ENCODE measurements at regions not wholly inside any gene's neighbourhood (a gene's known extent, or its start where the extent isn't known, plus 50 kb on each side); places are given as distances from the start of the nearest gene placed in this dataset.

DNA sequence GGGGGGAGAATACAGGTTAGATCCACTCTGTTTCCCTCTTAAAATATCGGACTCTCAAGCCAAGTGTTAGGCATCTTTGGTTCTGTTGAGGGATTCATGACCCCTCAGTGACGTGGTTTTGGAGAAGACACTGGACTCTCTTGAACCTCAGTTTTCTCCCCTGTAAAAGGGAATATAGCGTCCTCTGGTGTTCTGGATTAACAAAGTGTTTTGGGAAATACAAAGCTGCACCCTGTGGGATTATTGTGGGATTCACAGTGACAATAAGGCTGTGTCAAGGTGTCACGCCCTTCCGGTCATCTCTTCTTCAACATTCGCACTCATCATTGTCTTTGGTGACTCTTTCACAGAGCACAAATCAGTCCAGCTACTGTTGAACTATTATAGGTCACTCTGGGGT lies 139.0 kb downstream of the IRX1 start:
- Histone ChIP-seq H3K4me3 (replicated peaks; ENCODE audit: insufficient read depth, low read length) (no peak overlapping the region), H3K27ac (replicated peaks) (no peak overlapping the region), H3K27me3 (ENCODE audit: insufficient read depth, poor library complexity, severe bottlenecking) (no peaks in the 10 kb centered on the region)
- no peak for DNase-seq (ENCODE audit: low read depth in 1 of 2, low spot score in 1 of 2)
- TF ChIP-seq, protein P1, sequence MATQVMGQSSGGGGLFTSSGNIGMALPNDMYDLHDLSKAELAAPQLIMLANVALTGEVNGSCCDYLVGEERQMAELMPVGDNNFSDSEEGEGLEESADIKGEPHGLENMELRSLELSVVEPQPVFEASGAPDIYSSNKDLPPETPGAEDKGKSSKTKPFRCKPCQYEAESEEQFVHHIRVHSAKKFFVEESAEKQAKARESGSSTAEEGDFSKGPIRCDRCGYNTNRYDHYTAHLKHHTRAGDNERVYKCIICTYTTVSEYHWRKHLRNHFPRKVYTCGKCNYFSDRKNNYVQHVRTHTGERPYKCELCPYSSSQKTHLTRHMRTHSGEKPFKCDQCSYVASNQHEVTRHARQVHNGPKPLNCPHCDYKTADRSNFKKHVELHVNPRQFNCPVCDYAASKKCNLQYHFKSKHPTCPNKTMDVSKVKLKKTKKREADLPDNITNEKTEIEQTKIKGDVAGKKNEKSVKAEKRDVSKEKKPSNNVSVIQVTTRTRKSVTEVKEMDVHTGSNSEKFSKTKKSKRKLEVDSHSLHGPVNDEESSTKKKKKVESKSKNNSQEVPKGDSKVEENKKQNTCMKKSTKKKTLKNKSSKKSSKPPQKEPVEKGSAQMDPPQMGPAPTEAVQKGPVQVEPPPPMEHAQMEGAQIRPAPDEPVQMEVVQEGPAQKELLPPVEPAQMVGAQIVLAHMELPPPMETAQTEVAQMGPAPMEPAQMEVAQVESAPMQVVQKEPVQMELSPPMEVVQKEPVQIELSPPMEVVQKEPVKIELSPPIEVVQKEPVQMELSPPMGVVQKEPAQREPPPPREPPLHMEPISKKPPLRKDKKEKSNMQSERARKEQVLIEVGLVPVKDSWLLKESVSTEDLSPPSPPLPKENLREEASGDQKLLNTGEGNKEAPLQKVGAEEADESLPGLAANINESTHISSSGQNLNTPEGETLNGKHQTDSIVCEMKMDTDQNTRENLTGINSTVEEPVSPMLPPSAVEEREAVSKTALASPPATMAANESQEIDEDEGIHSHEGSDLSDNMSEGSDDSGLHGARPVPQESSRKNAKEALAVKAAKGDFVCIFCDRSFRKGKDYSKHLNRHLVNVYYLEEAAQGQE (IDR thresholded peaks at IDR 0.05; ENCODE audit: insufficient replicate concordance, low read depth) = no peak
- TF ChIP-seq, protein P2, sequence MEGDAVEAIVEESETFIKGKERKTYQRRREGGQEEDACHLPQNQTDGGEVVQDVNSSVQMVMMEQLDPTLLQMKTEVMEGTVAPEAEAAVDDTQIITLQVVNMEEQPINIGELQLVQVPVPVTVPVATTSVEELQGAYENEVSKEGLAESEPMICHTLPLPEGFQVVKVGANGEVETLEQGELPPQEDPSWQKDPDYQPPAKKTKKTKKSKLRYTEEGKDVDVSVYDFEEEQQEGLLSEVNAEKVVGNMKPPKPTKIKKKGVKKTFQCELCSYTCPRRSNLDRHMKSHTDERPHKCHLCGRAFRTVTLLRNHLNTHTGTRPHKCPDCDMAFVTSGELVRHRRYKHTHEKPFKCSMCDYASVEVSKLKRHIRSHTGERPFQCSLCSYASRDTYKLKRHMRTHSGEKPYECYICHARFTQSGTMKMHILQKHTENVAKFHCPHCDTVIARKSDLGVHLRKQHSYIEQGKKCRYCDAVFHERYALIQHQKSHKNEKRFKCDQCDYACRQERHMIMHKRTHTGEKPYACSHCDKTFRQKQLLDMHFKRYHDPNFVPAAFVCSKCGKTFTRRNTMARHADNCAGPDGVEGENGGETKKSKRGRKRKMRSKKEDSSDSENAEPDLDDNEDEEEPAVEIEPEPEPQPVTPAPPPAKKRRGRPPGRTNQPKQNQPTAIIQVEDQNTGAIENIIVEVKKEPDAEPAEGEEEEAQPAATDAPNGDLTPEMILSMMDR (IDR thresholded peaks at IDR 0.05; ENCODE audit: insufficient read depth, low read length) = no peak
- no peak for TF ChIP-seq SPI1 (IDR thresholded peaks at IDR 0.05; ENCODE audit: borderline replicate concordance, low read depth)

DNA sequence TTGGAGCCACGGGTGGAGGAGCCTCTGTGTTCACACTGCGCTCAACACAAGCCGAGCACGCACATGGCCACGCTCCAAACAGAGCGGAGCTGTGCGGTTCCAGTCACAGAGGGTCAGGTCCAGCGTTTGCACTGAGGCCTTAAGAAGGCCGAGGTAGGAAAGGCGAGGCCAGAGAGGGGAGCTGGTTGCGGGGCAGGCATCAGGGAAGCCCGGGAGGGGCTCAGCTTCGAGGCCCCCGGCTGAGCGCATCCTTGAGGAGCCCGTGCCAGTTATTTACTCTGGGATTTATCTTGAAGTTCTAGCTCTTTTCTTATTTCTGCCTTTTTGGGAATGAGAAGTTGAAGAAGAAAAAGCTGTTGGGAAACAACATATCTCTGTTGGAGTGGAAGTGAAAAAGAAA lies 140.8 kb downstream of the IRX1 start:
- H3K27me3 ChIP-seq (ENCODE audit: insufficient read depth, poor library complexity, severe bottlenecking) = no peaks in the 10 kb centered on the region
- no peak for DNase-seq (ENCODE audit: low read depth in 1 of 2, low spot score in 1 of 2)
- H3K4me3 ChIP-seq (replicated peaks; ENCODE audit: insufficient read depth, low read length) = no peak overlapping the region
- TF ChIP-seq, protein P1 (IDR thresholded peaks at IDR 0.05; ENCODE audit: insufficient replicate concordance, low read depth) = no peak
- no peak for TF ChIP-seq GABPA (IDR thresholded peaks at IDR 0.05; ENCODE audit: low read depth)
- no peak for TF ChIP-seq POLR2AphosphoS5 (IDR thresholded peaks at IDR 0.05; ENCODE audit: low read depth)
- TF ChIP-seq, protein P2 (IDR thresholded peaks at IDR 0.05; ENCODE audit: insufficient read depth, low read length) = no peak
- no peak for TF ChIP-seq SPI1 (IDR thresholded peaks at IDR 0.05; ENCODE audit: borderline replicate concordance, low read depth)
- H3K27ac ChIP-seq (replicated peaks) = no peak overlapping the region

DNA sequence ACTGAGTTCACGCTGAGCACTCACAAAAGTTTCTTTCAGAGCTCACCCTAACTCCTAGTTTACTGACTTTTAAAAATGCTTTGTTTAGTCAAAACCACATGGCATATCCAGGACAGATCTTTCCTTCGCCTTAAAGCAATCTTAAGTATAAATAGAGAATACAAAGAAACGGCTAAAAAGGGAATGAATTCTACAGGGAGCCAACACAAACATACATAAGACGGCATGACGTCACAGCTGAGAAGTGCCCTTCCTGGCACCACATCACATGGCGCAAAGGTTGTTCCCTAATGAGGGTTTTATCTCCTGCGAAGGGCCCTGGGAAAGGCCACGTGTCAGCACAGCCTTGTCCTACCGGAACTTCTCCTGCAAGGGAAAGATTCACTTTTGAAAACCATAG lies 141.3 kb downstream of the IRX1 start:
- no peak for TF ChIP-seq GABPA (IDR thresholded peaks at IDR 0.05; ENCODE audit: low read depth)
- TF ChIP-seq, protein P1 (IDR thresholded peaks at IDR 0.05; ENCODE audit: insufficient replicate concordance, low read depth) = no peak
- TF ChIP-seq SPI1 (IDR thresholded peaks at IDR 0.05; ENCODE audit: borderline replicate concordance, low read depth) = no peak
- no peak for TF ChIP-seq POLR2AphosphoS5 (IDR thresholded peaks at IDR 0.05; ENCODE audit: low read depth)
- TF ChIP-seq, protein P2 (IDR thresholded peaks at IDR 0.05; ENCODE audit: insufficient read depth, low read length) = no peak
- Histone ChIP-seq H3K27me3 (ENCODE audit: insufficient read depth, poor library complexity, severe bottlenecking) (no peaks in the 10 kb centered on the region), H3K4me3 (replicated peaks; ENCODE audit: insufficient read depth, low read length) (no peak overlapping the region), H3K27ac (replicated peaks) (no peak overlapping the region)
- DNase-seq (ENCODE audit: low read depth in 1 of 2, low spot score in 1 of 2) = no peak
